NCI-H345 (cell line): ENCODE measurements at regions not wholly inside any gene's neighbourhood (a gene's known extent, or its start where the extent isn't known, plus 50 kb on each side); places are given as distances from the start of the nearest gene placed in this dataset.

Experiments used
- DNase-seq: peaks from one replicate; lab custom pipeline; 2025; lab: John Stamatoyannopoulos, UW

GRCh38 chr10:123526356-123527064, 139.6 kb upstream of the GPR26 start:
- no peak for DNase-seq

GRCh38 chr10:123527151-123527550, 139.0 kb upstream of the GPR26 start:
- no peak for DNase-seq

- no peak for DNase-seq
Measured at GRCh38 chr10:123529146-123529760, 136.9 kb upstream of the GPR26 start.

- DNase-seq = no peak
Measured at GRCh38 chr10:123530166-123530870, 135.8 kb upstream of the GPR26 start.

- no peak for DNase-seq
Measured at GRCh38 chr10:123535386-123535785, 130.8 kb upstream of the GPR26 start.

- no peak for DNase-seq
Measured at GRCh38 chr10:123536176-123536845, 129.8 kb upstream of the GPR26 start.

GRCh38 chr10:123537188-123537961, 128.8 kb upstream of the GPR26 start:
- no peak for DNase-seq

- DNase-seq = no peak
Measured at GRCh38 chr10:123538401-123539320, 127.5 kb upstream of the GPR26 start.

- no peak for DNase-seq
Measured at GRCh38 chr10:123544986-123545385, 121.2 kb upstream of the GPR26 start.

GRCh38 chr10:123548770-123549169, 117.4 kb upstream of the GPR26 start:
- no peak for DNase-seq

GRCh38 chr10:123549761-123550454, 116.2 kb upstream of the GPR26 start:
- no peak for DNase-seq

GRCh38 chr10:123550675-123551096, 115.5 kb upstream of the GPR26 start:
- DNase-seq = no peak

GRCh38 chr10:123551259-123551658, 114.9 kb upstream of the GPR26 start:
- no peak for DNase-seq

GRCh38 chr10:123552760-123553554, 113.2 kb upstream of the GPR26 start:
- DNase-seq = no peak

GRCh38 chr10:123553810-123554430, 112.2 kb upstream of the GPR26 start:
- DNase-seq = no peak

- DNase-seq = no peak
Measured at GRCh38 chr10:123554656-123555055, 111.5 kb upstream of the GPR26 start.

GRCh38 chr10:123555616-123556015, 110.5 kb upstream of the GPR26 start:
- no peak for DNase-seq

GRCh38 chr10:123556049-123556448, 110.1 kb upstream of the GPR26 start:
- no peak for DNase-seq

GRCh38 chr10:123556736-123557135, 109.4 kb upstream of the GPR26 start:
- DNase-seq = no peak
